Mucosa of stomach (tissue), 1 donor: ENCODE measurements at regions not wholly inside any gene's neighbourhood (a gene's known extent, or its start where the extent isn't known, plus 50 kb on each side); places are given as distances from the start of the nearest gene placed in this dataset.
"Not testable (repeated sequence)": the region's sequence is repeated elsewhere in the genome, so short reads cannot be mapped to it uniquely, and the experiment has no call there.

Experiments used
- H3K27me3 ChIP-seq: one replicate; pipeline ENCODE4 v1.7.0; 2013; ENCODE audit warnings: mild to moderate bottlenecking, low read length; ENCODE audit not compliant: control insufficient read depth, insufficient read depth
- H3K36me3 ChIP-seq: one replicate; pipeline ENCODE4 v1.7.0; 2013; ENCODE audit warnings: low read length; ENCODE audit not compliant: control insufficient read depth, insufficient read depth
- H3K4me1 ChIP-seq: one replicate; pipeline ENCODE4 v1.7.0; 2013; ENCODE audit warnings: mild to moderate bottlenecking, low read length; ENCODE audit not compliant: control insufficient read depth, insufficient read depth
- H3K4me3 ChIP-seq: one replicate; pipeline ENCODE4 v1.7.0; 2013; ENCODE audit warnings: low read length
- H3K9ac ChIP-seq: one replicate; pipeline ENCODE4 v1.7.0; 2013; ENCODE audit warnings: mild to moderate bottlenecking, low read length, moderate library complexity
- H3K9me3 ChIP-seq: one replicate; pipeline ENCODE4 v1.7.0; 2013; ENCODE audit warnings: mild to moderate bottlenecking, low read length, moderate library complexity; ENCODE audit not compliant: control insufficient read depth
- donor health status: Pancreatic carcinoma.

DNA sequence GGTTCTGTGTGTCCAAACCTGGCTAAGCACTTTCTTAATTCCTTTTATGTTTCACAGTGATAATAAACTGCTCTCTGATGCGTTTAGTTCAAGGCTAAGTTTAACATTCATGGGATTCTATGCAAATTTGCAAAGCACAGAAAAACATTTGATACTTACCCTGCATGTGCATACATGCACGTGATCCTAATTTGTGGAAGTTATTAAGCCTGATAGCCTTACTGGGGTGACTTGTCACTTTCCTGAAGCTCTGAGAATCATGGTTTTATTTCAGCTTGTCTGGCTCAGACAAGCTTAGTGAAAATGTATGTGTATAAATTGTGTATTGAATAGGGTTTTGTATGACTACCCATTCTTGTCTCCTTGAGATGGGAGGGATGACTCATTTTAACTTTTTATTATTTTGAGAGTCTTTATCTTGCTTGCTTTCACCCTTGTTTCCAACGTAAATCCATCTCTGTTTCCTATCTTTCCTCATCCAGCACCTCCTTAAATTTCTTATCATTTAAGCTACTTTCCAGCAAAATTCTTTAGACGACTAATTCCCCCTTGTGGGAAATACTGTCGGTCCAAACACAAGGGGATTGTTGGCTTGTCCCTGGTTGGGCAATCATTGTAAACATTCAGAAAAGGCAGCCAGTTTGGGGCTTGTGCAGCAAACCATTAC lies 167.1 kb downstream of the C11orf91 start:
- Histone ChIP-seq H3K4me1 (no peaks in the 10 kb centered on the region), H3K36me3 (no peaks in the 10 kb centered on the region), H3K9ac (no peak overlapping the region), H3K9me3 (no peaks in the 10 kb centered on the region), H3K27me3 (peaks cover 8% of the 10 kb centered on the region), H3K4me3 (no peak overlapping the region)

DNA sequence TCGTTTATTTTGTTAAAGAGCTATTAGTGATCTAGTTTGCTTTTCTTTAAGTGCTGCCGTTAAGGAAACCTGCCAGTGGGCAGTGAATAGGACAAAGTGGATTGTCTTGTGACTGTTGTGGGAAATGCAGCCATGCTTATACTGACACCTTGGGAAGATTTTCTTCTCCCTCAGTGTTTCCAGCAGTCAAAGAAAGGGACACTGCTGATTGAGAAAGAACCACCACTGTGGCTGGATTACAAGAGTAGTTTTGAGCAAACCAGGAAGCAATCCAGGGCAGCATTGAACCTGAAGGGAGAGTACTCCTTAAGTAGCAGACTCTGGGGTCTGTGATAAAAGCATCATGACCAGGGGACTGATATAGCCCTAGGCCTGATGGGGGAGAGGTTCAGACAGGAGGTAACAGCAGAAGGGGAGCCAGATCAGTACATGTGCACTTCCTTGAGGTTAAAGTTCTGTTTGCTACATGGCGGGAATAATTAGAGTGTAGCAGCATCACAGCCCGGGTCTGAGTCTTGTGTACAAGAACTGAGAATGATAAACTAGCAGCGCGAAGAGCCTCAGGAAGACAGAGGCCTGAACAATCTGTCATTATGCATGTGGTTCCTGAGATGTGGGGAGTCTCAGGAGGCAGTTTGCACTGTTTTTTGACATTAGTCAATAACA lies 167.8 kb downstream of the C11orf91 start:
- no peaks in the 10 kb centered on the region for H3K9me3 ChIP-seq
- no peaks in the 10 kb centered on the region for H3K36me3 ChIP-seq
- peaks cover 8% of the 10 kb centered on the region for H3K27me3 ChIP-seq
- H3K9ac ChIP-seq = no peak overlapping the region
- no peaks in the 10 kb centered on the region for H3K4me1 ChIP-seq
- no peak overlapping the region for H3K4me3 ChIP-seq

DNA sequence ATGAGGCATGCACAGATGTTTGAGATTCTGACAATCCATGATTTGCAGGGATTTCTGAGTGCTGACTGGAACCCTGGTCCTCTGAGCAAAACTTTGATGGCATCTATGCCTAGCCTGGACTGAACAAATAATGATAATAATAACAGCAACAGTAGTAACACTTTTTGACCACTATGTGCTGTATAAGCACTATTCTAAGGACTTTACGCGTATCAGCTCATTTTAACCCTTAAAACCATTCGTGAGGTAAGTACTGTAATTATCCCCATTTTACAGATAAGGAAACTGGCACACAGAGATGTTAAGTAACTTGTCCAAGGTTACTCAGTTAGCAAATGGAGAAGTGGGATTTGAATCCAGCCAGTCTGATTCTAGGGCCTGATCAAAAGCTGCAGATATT lies 168.4 kb downstream of the C11orf91 start:
- H3K4me1 ChIP-seq = no peaks in the 10 kb centered on the region

DNA sequence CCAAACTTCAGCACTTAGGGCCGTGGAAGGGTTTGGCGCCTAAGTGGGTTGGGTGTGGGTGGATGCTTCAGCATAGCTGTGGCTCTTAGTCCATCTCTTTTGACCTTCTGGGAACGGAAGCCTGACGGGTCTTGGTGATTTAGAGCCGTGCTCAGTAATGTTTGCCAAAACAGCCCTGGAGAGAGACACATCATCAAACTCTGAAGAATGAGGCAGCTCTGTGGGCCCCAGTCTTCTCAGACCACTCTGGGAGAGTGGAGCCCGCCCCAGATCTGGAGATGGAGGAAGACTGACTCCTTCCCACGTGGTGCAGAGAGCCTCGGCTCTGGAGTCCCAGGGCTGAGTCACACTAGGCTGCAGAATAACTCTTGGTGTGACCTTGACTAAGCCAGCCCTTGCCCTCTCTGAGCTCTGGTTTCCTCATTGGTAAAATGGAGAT lies 168.9 kb downstream of the C11orf91 start:
- Histone ChIP-seq H3K36me3 (no peaks in the 10 kb centered on the region), H3K9ac (no peak overlapping the region), H3K4me3 (no peak overlapping the region), H3K4me1 (no peaks in the 10 kb centered on the region), H3K9me3 (no peaks in the 10 kb centered on the region), H3K27me3 (peaks cover 8% of the 10 kb centered on the region)

More for the DNA sequence above, 168.4 kb downstream of the C11orf91 start:
- peaks cover 8% of the 10 kb centered on the region for H3K27me3 ChIP-seq
- H3K9ac ChIP-seq = no peak overlapping the region
- H3K4me3 ChIP-seq = no peak overlapping the region
- no peaks in the 10 kb centered on the region for H3K36me3 ChIP-seq
- no peaks in the 10 kb centered on the region for H3K9me3 ChIP-seq

DNA sequence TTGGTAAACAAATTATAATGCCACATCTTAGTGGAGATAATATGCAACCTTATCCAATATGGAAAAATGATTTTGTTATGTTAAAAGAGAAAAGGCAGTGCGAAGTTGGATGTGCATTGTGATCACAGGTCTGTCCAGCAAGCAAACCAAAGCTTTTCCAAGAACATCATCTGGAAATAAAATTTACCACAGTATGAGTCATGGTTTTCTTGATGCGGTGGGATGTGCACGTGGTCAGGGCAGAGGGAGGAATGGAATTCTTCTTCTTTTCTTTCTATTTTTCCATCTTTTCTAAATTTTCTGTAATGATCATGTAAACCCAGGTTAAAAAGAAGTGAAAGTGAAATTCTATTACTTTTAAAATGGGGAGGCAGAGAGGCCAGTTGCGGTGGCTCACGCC lies 169.8 kb downstream of the C11orf91 start:
- Histone ChIP-seq H3K4me3 (no peak overlapping the region), H3K4me1 (no peaks in the 10 kb centered on the region), H3K27me3 (peaks cover 8% of the 10 kb centered on the region), H3K36me3 (no peaks in the 10 kb centered on the region), H3K9me3 (no peaks in the 10 kb centered on the region), H3K9ac (no peak overlapping the region)

DNA sequence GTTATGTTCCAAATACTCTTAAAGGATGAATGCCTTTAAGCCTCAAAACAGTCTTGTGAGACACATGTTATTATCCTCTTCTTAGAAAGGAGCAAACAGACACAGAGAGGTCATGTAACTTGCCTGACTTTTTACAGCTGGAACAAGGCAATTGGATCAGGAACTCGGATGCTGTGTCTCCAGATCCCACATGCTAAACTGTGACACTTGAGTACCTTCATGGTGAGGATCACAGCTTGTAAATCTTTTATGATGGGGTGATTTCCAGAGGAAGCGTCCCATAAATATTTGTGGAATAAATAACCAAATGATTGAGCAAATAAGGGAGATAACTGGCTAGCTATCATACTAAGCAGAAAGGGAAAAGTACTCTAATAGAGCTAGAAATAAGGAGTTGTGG lies 171.2 kb downstream of the C11orf91 start:
- no peaks in the 10 kb centered on the region for H3K4me1 ChIP-seq
- H3K27me3 ChIP-seq = peaks cover 4% of the 10 kb centered on the region
- no peak overlapping the region for H3K9ac ChIP-seq
- H3K36me3 ChIP-seq = no peaks in the 10 kb centered on the region
- no peak overlapping the region for H3K4me3 ChIP-seq
- H3K9me3 ChIP-seq = no peaks in the 10 kb centered on the region

DNA sequence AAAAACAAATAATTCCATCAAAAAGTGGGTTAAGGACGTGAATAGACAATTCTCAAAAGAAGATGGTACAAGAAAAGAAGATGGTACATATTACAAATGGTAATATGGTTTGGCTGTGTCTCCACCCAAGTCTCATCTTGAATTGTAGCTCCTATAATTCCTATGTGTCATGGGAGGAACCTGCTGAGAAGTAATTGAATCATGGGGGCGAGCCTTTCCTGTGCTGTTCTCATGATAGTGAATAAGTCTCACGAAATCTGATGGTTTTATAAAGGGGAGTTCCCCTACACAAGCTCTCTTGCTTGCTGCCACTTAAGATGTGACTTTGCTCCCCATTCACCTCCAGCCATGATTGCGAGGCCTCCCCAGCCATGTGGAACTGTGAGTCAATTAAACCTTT lies 172.9 kb downstream of the C11orf91 start:
- not testable (repeated sequence) for H3K27me3 ChIP-seq, H3K9me3 ChIP-seq, H3K4me3 ChIP-seq, H3K4me1 ChIP-seq, H3K36me3 ChIP-seq, H3K9ac ChIP-seq

DNA sequence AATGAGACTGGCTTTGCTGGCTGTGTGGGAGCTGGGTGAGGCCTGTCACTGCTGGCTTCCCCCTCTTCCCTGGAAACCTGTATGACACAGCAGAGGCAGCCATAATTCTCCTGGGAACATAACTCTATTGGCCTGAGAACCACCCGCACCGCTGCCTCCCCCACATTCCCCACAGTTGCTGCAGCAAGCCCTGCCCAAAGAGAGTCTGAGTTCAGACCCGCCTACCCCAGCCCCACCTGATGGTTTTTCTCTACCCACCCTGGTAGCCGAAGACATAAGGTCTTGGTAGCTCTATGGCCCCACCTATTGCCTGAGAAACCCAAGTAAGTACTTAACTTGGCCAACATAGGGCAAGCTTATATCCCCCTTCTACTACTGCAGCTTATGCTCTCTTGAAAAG lies 174.8 kb downstream of the C11orf91 start:
- H3K9ac ChIP-seq = no peak overlapping the region
- no peaks in the 10 kb centered on the region for H3K9me3 ChIP-seq
- H3K36me3 ChIP-seq = no peaks in the 10 kb centered on the region
- no peak overlapping the region for H3K4me3 ChIP-seq
- H3K4me1 ChIP-seq = no peaks in the 10 kb centered on the region
- no peaks in the 10 kb centered on the region for H3K27me3 ChIP-seq

DNA sequence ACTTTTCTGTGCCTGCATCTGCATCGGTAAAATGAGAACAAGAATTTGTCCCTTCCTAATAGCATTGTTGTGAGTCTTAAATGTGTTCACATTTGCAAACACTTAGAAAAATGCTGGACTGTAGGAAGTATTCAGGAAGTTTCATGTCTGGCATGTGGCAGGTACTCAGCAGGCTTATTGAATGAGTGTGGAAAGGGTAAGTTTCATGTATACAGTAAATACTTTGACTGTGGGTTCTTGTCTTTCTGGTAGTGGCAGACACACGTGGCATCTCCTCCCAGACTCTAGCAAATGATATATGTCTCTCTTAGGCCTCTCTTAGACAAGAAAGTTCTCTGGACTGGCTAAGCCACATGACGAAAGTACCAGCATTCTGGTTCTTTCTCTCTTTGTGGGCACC lies 179.2 kb downstream of the C11orf91 start:
- Histone ChIP-seq H3K9ac (no peak overlapping the region), H3K4me1 (no peaks in the 10 kb centered on the region), H3K4me3 (no peak overlapping the region), H3K9me3 (no peaks in the 10 kb centered on the region), H3K27me3 (no peaks in the 10 kb centered on the region), H3K36me3 (no peaks in the 10 kb centered on the region)

DNA sequence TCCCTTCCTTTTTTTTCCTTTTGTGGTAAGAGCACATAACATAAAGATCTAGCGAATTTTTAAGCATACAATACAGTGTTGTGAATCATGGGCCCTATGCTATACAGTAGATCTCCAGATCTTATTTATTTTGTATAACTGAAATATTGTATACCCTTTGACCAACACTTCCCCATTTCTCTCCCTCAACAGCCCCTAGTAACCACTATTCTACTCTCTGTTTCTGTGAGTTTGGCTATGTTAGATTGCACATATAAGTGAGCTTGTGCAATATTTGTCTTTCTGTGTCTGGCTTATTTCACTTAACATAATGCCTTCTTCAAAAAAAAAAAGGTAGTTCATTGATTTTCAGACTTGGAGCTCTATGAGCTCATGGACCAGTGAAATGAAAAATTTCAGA lies 180.5 kb downstream of the C11orf91 start:
- Histone ChIP-seq H3K9me3 (no peaks in the 10 kb centered on the region), H3K27me3 (no peaks in the 10 kb centered on the region), H3K4me1 (no peaks in the 10 kb centered on the region), H3K4me3 (no peak overlapping the region), H3K36me3 (no peaks in the 10 kb centered on the region), H3K9ac (no peak overlapping the region)

DNA sequence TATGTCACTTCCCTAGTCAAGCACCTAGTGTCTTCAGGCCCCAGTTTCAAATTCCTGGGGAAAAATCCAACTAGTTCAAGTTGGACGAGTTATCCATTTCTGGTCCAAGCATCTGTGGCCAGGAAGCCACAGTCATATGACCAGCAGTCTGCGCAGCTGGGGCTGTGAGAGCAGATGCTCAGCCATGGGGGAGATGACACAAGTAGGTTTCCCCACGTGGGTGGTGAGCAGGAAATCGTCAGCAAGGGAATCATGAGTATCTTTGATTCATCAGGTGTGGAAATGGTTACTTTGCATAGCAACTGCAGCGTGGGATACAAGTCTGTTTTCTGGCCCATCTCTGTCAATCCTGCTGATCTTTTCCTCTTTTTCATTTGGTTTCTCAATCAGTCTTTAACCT lies 185.3 kb downstream of the C11orf91 start:
- no peak overlapping the region for H3K9ac ChIP-seq
- H3K4me3 ChIP-seq = no peak overlapping the region
- H3K9me3 ChIP-seq = no peaks in the 10 kb centered on the region
- H3K27me3 ChIP-seq = no peaks in the 10 kb centered on the region
- H3K4me1 ChIP-seq = no peaks in the 10 kb centered on the region
- H3K36me3 ChIP-seq = no peaks in the 10 kb centered on the region

DNA sequence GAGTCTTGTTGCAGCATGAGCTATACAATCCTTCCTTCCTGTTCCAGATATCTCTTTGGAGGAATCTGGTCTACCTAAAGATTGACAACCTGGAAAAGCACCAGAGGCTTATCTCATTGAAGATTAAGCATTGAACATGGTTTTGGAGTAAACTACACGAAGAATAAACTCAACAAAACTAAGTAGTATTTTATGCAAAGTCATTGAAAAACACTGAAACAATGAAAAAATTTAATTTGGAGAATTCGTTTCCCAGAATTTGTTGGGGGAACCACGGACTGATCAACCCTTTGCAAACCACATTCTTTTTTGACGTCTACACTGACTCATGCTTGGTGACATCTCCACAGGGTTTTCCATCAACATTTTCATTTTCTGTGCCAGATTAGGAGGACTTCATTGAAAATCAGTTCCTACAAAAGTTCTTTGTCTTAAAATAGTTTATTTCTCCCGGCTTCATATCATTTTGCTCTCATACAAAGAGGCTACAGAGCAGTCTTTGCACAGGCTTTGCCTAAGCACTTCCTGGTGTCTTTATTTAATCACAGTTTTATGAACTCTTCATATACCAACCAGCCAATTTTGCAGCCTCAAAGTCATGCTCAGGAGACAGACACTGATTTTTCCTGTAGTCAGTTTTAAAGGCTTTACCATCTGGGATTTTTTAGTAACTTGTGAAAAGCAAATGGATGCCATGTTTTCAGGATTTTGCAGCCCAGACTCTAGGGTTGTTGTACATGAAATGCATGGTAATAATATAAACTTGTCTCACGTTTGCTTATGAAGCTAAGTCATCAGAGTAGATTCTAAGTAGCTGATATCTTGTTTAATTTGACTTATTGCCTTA lies 186.3 kb downstream of the C11orf91 start:
- no peaks in the 10 kb centered on the region for H3K4me1 ChIP-seq
- H3K9me3 ChIP-seq = no peaks in the 10 kb centered on the region
- no peak overlapping the region for H3K4me3 ChIP-seq
- no peak overlapping the region for H3K9ac ChIP-seq
- H3K36me3 ChIP-seq = no peaks in the 10 kb centered on the region
- no peaks in the 10 kb centered on the region for H3K27me3 ChIP-seq
